NOMO-1 (cell line): ENCODE measurements at regions not wholly inside any gene's neighbourhood (a gene's known extent, or its start where the extent isn't known, plus 50 kb on each side); places are given as distances from the start of the nearest gene placed in this dataset.

ENCODE experiments used
- DNase-seq, 2 experiments: peaks; one replicate each; lab custom pipeline; 2025; ENCODE audit not compliant: unreplicated experiment in 2 of 2; lab: John Stamatoyannopoulos, UW

- DNase-seq, result no peak
Measured at GRCh38 chr7:108686494-108686893, 116.8 kb downstream of the DNAJB9 start.

DNA sequence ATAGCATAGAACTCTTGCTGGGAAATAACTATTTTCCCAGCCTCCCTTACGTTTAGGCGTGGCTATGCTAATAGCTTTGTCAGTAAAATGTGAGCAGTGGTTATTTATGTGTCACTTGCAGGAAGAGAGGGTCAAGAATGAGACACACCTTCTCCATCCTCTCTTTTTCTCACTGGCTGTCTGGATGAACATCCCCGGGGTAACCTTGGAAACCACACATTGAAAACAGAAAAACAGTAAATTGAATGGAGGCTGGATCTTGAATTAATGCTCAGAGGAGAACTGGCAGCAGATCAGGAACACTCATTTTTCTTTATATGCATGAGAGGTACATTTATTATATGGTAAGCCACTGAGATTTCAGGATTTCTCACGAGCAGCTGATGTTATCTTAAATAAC is 127.6 kb downstream of the DNAJB9 start:
- no peak for DNase-seq

GRCh38 chr7:108711611-108712010 is 141.9 kb downstream of the DNAJB9 start:
- DNase-seq, result no peak

GRCh38 chr7:108716783-108717182 is 147.1 kb downstream of the DNAJB9 start:
- no peak for DNase-seq

- no peak for DNase-seq
Measured at GRCh38 chr7:108717781-108718180, 148.1 kb downstream of the DNAJB9 start.

DNA sequence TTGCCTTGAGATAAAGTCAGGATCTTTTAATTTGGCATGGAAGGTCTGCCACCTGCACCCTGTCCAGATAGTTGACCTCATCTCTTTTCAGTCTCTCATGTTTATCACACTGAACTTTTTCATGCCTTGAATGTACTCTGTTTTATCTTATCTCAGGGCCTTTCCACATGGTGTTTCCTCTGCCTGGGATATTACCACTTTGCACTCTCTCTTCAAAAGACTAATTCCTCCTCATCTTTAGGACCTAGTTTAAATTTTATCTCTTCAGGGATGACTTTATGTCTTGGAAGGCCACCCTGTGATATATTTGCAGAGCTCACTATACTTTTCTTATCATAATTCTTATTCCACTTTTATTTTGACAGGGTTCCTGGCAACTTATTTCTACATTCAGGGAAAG is 150.0 kb downstream of the DNAJB9 start:
- no peak for DNase-seq

GRCh38 chr7:108722561-108722960 is 152.9 kb downstream of the DNAJB9 start:
- DNase-seq, result no peak

DNA sequence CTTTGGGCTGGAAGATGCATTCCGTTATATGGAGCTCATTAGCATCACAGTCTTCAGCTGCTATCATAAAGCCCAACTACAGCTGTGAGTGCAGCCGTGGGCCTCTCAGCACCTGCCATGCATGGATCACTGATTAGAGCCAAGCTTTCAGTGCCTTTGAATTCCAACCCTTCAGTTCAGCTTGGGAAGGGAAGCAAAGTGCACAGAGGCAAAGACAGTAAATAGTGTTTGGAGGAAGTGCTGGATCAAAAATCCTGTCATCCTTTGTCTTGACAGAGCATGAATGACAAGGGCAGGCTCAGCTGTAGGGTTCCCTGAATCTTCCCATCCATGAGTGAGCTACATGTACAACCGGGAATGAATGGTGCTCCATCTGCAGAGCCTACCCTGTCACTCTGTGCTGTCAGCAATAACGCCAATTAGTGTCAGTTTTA is 153.7 kb downstream of the DNAJB9 start:
- no peak for DNase-seq

DNA sequence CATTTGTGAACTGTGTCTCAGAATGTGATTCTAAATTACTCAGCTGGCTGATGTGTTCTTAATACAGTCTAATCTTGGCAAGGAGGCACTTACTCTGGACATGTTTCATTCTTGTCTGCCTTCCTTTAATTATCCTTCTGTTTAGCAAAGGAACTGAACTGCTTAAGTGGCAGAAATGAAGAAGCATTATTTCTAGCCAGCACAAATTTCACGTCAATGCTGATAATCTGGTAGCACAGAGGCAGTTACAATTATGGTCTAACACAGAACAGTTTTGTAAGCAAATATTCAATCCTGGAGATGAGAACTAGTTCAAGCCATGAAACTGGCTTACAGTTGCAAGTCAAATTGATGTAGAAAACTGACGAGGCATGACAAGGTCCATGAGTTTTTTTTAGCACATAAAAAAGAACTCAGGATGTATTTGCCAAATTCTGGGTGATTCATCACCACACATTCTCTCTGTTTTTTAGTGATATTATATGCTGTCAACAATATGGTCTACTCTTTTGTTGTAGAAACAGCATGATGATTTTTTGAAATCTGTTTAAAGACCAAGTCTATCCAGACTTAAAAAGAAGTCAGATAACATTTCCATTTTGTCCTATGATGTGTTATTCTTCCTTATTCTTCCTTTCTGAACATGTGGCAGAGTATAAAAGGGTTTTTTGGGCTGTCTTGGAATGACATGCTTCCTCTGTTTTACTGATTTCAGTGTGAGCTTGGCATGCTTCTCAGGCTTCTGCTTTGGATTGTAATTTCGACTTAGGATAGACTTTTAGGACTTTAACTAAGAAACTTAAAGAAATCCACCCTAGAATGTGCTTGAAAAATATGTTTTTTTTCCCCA is 154.8 kb downstream of the DNAJB9 start:
- no peak for DNase-seq

GRCh38 chr7:108735814-108736213 is 166.1 kb downstream of the DNAJB9 start:
- no peak for DNase-seq

GRCh38 chr7:108736221-108736891 is 166.7 kb downstream of the DNAJB9 start:
- no peak for DNase-seq

GRCh38 chr7:108770981-108771745 is 201.5 kb downstream of the DNAJB9 start:
- no peak for DNase-seq

DNA sequence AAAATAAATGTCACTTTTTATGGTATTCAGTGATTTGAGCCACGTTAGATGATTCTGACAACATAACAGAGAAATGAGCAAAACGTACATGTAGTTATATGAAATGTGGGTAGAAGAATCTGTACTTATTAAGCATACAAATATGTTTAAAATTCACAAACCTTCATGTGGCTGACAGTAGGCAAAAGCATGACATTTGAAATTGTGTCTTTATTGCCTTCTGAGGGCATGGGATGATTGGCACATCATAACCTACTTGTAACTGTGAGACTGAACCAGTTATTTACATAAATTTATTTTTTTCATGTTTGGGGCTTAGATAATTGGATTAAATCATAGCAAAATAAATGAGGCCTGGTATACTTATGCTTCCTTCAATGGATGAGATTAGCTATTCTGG is 202.2 kb downstream of the DNAJB9 start:
- no peak for DNase-seq

DNA sequence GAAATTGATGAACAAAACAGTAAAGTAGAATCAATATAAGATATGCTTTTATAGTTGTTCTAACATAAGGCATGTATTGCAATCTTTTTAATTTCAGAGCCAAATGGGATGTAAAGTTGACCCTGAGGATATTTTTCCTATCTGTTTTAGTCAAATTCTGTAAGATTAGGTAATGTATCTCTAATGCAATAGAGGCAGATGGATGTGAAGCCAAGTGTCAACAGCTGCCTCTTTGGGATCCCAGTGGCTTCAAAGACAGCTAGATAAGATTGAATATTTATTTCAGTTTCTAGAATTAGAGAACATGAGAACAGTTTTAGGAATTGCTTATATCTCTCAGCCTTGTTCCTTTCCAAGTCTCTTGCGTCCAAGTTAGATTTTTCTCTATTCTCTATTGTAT is 208.3 kb downstream of the DNAJB9 start:
- no peak for DNase-seq

DNA sequence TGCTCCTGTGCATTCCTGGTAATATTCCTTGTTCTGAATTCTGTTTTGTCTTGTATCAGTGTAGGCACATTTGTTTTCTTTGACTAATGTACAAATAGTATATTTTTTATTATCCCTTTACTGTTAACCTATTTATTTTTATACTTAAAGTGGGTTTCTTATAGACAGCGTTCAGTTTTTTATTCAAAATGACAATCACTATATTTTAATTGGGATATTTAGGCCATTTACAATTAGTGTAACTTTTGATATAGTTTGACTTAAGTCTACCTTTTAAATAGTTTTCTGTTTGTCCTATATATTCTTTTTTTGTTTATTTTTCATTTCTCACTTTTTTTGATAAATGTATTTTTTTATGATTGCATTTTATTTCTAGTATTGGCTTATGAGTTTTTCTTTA is 219.8 kb downstream of the DNAJB9 start:
- no peak for DNase-seq

DNA sequence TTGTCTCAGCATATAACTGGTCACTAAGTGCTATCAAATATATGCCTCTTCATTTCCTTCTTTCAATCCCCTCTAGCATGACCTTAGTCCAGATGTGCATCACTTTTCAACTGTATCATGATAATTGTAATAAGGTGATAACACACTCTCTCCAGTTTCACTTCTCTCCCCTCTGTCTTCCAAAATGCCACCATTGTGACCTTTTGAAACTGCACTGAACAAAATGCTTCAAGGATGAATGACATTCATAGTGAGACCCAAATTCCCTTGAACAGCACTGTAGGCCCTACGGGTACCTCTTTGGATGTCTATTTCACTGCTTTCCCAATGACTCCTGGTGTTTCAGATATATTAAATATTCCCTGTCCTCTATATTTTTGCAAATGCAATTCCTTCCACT is 224.8 kb downstream of the DNAJB9 start:
- no peak for DNase-seq

DNA sequence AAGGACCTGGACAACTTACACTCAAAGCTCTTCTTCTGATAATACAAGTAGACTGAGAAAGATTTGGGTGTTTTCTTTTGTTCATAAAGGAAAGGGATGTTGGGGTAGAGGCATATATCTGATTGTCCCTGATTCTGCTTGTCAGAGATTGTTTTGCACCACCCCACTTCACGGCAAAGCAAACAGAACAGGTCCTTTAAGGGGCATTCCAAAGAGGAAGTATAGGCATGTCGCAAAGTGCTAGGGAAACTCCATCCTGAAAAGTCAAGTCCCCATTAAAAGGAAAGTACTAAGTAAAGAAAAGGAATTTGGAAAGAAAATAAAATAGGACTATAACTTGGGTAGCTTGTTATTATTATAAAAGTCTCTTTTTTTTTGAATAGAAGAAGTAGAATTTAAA is 233.0 kb downstream of the DNAJB9 start:
- no peak for DNase-seq

DNA sequence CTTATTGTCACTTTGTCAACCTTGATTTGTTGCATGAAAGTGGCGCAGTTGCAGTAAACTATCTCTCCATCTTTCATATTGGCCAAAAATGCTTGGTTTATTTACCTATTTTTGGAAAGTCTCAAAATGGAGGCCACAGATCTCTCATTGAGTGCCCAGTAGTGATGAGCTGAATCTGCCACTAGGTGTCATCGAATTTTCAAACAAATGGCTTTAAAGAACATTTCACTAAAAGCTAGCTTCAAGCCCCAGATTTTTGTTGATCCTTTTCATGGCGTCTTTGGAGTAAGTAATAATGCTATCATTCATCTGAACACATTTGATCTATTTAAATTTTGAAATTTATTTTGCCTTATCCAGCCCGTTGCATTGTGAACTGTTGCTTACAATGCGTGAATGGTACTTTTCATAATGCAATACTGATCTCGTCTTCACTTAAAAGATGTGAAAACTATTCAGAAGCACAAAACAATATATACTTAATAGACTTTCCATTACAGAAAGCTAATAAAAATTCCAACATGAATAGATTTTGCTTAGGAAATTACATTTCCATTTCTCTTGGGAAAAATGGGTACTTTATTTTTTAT is 236.2 kb downstream of the DNAJB9 start:
- DNase-seq, result no peak

DNA sequence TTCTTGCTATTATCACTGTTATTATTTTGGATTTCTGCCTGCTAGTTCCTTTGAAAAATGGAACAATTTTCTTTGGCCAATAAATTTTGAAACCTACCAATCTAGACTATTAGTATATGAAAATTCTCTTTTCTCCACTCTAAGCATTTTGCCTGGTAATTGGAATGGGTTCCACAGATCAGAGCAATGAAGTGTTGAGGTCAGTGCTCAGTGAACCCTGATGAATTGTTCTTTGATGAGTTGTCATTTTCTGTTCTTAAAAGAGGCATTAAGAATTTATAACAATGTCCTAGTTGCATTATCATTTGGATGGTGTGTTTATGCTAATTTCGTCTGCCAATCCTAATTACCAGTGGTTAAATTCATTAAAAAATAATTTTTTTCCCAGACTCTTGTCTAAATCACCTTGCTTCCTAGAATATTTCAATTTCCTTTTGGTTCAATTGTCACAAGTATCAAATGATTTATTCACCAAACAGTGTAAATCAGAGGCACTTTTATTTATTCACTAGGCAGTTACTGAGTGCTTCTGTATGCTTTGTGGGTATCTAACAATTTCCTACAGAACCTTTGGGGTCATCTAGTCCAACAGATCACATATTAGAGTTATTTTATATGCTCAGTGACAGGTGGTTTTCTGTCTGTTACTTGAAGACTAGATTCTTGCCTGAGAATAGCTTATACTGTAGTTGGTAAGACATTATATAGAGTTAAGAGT is 239.0 kb downstream of the DNAJB9 start:
- no peak for DNase-seq

DNA sequence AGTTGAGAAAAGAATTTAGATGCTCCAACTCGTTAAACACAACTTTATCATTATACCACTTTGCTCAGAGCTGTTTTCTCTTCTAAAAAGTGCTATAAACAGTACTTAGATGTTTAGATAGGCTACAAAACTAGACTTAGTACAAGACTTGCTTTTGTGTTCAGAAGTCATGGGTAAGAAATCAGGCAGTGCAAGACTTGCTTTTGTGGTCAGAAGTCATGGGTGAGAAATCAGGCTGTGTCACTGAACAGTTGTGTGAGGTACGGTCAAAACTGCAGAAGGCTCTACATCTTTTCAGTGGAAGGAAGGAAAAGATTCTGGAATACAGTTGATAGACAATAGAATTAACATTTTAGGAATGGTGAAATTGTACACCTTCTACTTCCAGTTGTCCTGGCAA is 239.7 kb downstream of the DNAJB9 start:
- no peak for DNase-seq
